ENCODE measurements at regions not wholly inside any gene's neighbourhood (a gene's known extent, or its start where the extent isn't known, plus 50 kb on each side); places are given as distances from the start of the nearest gene placed in this dataset.

- TF ChIP-seq, protein P1, sequence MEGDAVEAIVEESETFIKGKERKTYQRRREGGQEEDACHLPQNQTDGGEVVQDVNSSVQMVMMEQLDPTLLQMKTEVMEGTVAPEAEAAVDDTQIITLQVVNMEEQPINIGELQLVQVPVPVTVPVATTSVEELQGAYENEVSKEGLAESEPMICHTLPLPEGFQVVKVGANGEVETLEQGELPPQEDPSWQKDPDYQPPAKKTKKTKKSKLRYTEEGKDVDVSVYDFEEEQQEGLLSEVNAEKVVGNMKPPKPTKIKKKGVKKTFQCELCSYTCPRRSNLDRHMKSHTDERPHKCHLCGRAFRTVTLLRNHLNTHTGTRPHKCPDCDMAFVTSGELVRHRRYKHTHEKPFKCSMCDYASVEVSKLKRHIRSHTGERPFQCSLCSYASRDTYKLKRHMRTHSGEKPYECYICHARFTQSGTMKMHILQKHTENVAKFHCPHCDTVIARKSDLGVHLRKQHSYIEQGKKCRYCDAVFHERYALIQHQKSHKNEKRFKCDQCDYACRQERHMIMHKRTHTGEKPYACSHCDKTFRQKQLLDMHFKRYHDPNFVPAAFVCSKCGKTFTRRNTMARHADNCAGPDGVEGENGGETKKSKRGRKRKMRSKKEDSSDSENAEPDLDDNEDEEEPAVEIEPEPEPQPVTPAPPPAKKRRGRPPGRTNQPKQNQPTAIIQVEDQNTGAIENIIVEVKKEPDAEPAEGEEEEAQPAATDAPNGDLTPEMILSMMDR (conservative IDR thresholded peaks at IDR 0.05; ENCODE audit: low read depth, low read length) = no peak
- TF ChIP-seq EZH2 (IDR thresholded peaks at IDR 0.05; ENCODE audit: low read length, unreplicated experiment) = no peak
Measured at GRCh38 chr15:47397655-47398054, 319.6 kb upstream of the SEMA6D start.

All from PC-3 (cell line).